ENCODE measurements at regions not wholly inside any gene's neighbourhood (a gene's known extent, or its start where the extent isn't known, plus 50 kb on each side); places are given as distances from the start of the nearest gene placed in this dataset.

- H3K4me3 ChIP-seq (ENCODE audit: control insufficient read depth, low read depth, low read length), result no peak overlapping the region
- TF ChIP-seq, protein P1, sequence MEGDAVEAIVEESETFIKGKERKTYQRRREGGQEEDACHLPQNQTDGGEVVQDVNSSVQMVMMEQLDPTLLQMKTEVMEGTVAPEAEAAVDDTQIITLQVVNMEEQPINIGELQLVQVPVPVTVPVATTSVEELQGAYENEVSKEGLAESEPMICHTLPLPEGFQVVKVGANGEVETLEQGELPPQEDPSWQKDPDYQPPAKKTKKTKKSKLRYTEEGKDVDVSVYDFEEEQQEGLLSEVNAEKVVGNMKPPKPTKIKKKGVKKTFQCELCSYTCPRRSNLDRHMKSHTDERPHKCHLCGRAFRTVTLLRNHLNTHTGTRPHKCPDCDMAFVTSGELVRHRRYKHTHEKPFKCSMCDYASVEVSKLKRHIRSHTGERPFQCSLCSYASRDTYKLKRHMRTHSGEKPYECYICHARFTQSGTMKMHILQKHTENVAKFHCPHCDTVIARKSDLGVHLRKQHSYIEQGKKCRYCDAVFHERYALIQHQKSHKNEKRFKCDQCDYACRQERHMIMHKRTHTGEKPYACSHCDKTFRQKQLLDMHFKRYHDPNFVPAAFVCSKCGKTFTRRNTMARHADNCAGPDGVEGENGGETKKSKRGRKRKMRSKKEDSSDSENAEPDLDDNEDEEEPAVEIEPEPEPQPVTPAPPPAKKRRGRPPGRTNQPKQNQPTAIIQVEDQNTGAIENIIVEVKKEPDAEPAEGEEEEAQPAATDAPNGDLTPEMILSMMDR (conservative IDR thresholded peaks at IDR 0.05; ENCODE audit: control insufficient read depth, insufficient read depth, low read depth, low read length), result no peak
- DNase-seq (ENCODE audit: low read depth), result no peak
These were observed 934.6 kb downstream of the VRK1 start for GRCh38 chr14:97731800-97732199.

DNA sequence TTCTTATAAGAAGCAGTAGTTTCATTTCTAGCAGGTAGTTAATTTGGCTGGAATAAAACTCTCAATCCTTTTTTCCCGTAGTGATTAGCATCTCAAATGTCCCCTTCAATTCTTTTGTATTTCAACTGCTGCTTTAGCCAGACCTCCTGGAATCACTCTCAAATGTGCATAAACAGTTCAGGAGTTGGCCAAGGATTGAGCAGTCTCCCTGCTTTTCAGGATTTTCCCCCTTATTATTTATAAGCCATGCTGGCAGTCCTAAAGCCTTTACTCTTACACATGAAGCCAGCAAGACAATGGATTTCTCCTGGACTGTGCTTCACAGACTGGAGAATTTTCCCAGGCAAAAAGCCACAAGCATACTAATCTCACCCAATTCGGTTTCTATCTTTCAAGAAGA lies 950.1 kb downstream of the VRK1 start:
- TF ChIP-seq, protein P1 (conservative IDR thresholded peaks at IDR 0.05; ENCODE audit: control insufficient read depth, insufficient read depth, low read depth, low read length), result no peak
- DNase-seq (ENCODE audit: low read depth), result no peak
- no peak overlapping the region for H3K4me3 ChIP-seq (ENCODE audit: control insufficient read depth, low read depth, low read length)

DNA sequence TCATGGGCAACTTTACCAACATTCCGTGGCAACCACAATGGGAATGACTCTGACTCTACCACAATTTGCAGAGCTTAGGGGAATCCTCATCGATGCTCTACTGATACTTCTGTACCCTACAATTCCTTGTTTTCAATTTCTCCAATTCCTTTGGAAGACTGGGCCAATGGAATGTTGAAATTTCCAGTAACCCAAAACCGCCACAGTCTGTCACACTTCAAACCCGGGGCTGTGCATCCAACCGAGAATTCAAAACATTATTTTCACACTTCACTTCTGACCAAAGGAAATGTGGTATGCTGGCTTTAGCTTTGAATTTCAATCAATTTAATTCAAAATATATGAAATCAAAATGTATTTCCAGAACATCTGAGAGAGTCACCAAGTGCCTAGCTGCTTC lies 951.4 kb downstream of the VRK1 start:
- TF ChIP-seq, protein P1 (conservative IDR thresholded peaks at IDR 0.05; ENCODE audit: control insufficient read depth, insufficient read depth, low read depth, low read length), result no peak
- no peak for DNase-seq (ENCODE audit: low read depth)
- H3K4me3 ChIP-seq (ENCODE audit: control insufficient read depth, low read depth, low read length), result no peak overlapping the region

DNA sequence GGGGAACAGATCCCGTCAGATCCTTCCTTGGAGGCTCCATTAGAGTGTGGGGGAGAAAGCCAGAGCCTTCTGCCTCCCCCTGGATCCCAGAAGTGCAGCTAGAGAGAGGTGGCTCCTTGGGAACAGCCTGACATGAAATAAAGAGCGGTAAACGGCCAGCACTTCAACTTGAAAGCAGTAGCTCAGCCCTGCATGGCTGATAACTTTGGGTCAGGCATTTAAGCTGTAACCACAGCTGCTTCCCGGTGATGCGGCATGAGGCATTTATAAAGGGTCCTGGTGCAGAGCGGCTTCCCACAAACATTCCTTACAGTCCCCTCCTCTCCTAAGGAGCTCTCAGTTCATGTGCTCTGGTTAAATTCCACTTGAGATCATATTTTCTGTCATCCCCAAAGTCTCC lies 960.3 kb downstream of the VRK1 start:
- TF ChIP-seq, protein P1 (conservative IDR thresholded peaks at IDR 0.05; ENCODE audit: control insufficient read depth, insufficient read depth, low read depth, low read length), result no peak
- H3K4me3 ChIP-seq (ENCODE audit: control insufficient read depth, low read depth, low read length), result no peak overlapping the region
- DNase-seq (ENCODE audit: low read depth), result no peak

GRCh38 chr14:97760050-97760449 lies 962.9 kb downstream of the VRK1 start:
- H3K4me3 ChIP-seq (ENCODE audit: control insufficient read depth, low read depth, low read length), result no peak overlapping the region
- TF ChIP-seq, protein P1 (conservative IDR thresholded peaks at IDR 0.05; ENCODE audit: control insufficient read depth, insufficient read depth, low read depth, low read length), result no peak
- no peak for DNase-seq (ENCODE audit: low read depth)

DNA sequence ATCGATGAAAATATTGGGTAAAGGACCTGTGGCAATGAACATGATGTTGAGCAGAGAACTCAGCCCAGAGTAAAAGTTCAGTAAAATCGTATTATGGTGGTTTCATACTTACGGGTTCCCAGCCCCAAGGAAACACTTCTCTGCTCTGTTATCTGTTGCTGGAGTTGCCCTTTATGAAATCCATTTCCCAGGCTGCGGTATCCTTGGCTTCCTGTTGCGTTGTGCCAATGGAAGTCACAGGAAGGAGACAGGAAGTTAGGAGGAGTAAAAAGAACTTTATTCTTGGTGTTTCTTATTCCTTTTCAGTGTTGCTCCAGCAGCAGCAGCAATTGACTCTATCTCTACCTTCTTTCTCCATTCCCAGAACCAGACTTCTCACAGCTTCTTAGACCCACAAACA lies 965.2 kb downstream of the VRK1 start:
- TF ChIP-seq, protein P1 (conservative IDR thresholded peaks at IDR 0.05; ENCODE audit: control insufficient read depth, insufficient read depth, low read depth, low read length), result no peak
- no peak for DNase-seq (ENCODE audit: low read depth)

More for the DNA sequence above, 965.2 kb downstream of the VRK1 start:
- no peak overlapping the region for H3K4me3 ChIP-seq (ENCODE audit: control insufficient read depth, low read depth, low read length)

Measured in fibroblast of mammary gland (primary cell).